IMR-90 (cell line): ENCODE measurements at regions not wholly inside any gene's neighbourhood (a gene's known extent, or its start where the extent isn't known, plus 50 kb on each side); places are given as distances from the start of the nearest gene placed in this dataset.

Source experiments
- BHLHE40 ChIP-seq: fragments of 150-350 bp; IDR thresholded peaks from 2 replicates; pipeline ENCODE4 v1.6.1; 2016; ENCODE audit warnings: mild to moderate bottlenecking, low read depth, low read length
- CTCF ChIP-seq: conservative IDR thresholded peaks from 2 replicates; pipeline ENCODE4 v1.5.1; 2012; ENCODE audit warnings: mild to moderate bottlenecking, low read depth, low read length, improper control_type of control experiment
- ELK1 ChIP-seq: fragments of 150-350 bp; IDR thresholded peaks from 2 replicates; pipeline ENCODE4 v1.6.1; 2016; ENCODE audit warnings: low read depth, mild to moderate bottlenecking, low read length, moderate library complexity, borderline replicate concordance
- FOS ChIP-seq: fragments of 150-350 bp; IDR thresholded peaks from 2 replicates; pipeline ENCODE4 v1.6.1; 2016; ENCODE audit warnings: low read depth, low read length
- MAFK ChIP-seq: IDR thresholded peaks from 2 replicates; pipeline ENCODE4 v1.6.1; 2012; ENCODE audit warnings: low read depth, low read length, improper control_type of control experiment
- MAZ ChIP-seq: IDR thresholded peaks from 2 replicates; pipeline ENCODE4 v1.6.1; 2012; ENCODE audit warnings: low read depth, mild to moderate bottlenecking, low read length, improper control_type of control experiment, moderate library complexity, borderline replicate concordance
- MXI1 ChIP-seq: IDR thresholded peaks from 2 replicates; pipeline ENCODE4 v1.6.1; 2012; ENCODE audit warnings: low read depth, mild to moderate bottlenecking, low read length, moderate library complexity, borderline replicate concordance
- NFE2L2 ChIP-seq: fragments of 150-350 bp; IDR thresholded peaks from 2 replicates; pipeline ENCODE4 v1.6.1; 2016; ENCODE audit warnings: low read depth, mild to moderate bottlenecking, low read length
- POLR2A ChIP-seq: IDR thresholded peaks from 2 replicates; pipeline ENCODE4 v1.6.1; 2012; ENCODE audit warnings: mild to moderate bottlenecking, low read depth, low read length
- RAD21 ChIP-seq: IDR thresholded peaks from 2 replicates; pipeline ENCODE4 v1.6.1; 2012; ENCODE audit warnings: low read length, improper control_type of control experiment
- SMC3 ChIP-seq: fragments of 150-350 bp; IDR thresholded peaks from 2 replicates; pipeline ENCODE4 v1.6.1; 2016; ENCODE audit warnings: low read depth, mild to moderate bottlenecking, antibody characterized with exemption, low read length, moderate library complexity
- USF2 ChIP-seq: fragments of 150-350 bp; IDR thresholded peaks from 2 replicates; pipeline ENCODE4 v1.6.1; 2017; ENCODE audit warnings: mild to moderate bottlenecking, antibody characterized with exemption, low read length, low read depth

- TF ChIP-seq CTCF = no peak
- no peak for TF ChIP-seq MAFK
- TF ChIP-seq POLR2A = no peak
- no peak for TF ChIP-seq RAD21
- TF ChIP-seq MAZ = no peak
- no peak for TF ChIP-seq SMC3
- no peak for TF ChIP-seq USF2
- no peak for TF ChIP-seq NFE2L2
- TF ChIP-seq BHLHE40 = no peak
- TF ChIP-seq MXI1 = no peak
- no peak for TF ChIP-seq FOS
- no peak for TF ChIP-seq ELK1
These were observed 773.3 kb downstream of the PDCD6IP start for GRCh38 chr3:34571714-34572113.
